Keratinocyte (primary cell): ENCODE measurements at regions not wholly inside any gene's neighbourhood (a gene's known extent, or its start where the extent isn't known, plus 50 kb on each side); places are given as distances from the start of the nearest gene placed in this dataset.

ENCODE experiments used
- EZH2 ChIP-seq: IDR thresholded peaks from one replicate; pipeline ENCODE4 v1.6.1; 2012; ENCODE audit warnings: inconsistent platforms, mild to moderate bottlenecking, low read length, moderate library complexity
- TF ChIP-seq, protein P1 (sequence below), 3 experiments: IDR thresholded peaks in 1 of 3; conservative IDR thresholded peaks in 1 of 3; optimal IDR thresholded peaks in 1 of 3; 2 replicates in 2 of 3; 3 replicates in 1 of 3; pipeline versions ENCODE3 to v1.5.1; 2011; ENCODE audit warnings: low read length in 3 of 3, mild to moderate bottlenecking in 3 of 3, moderate library complexity in 2 of 3, control low read depth in 1 of 3, inconsistent platforms in 1 of 3; ENCODE audit not compliant: insufficient read depth in 2 of 3; ENCODE audit errors: extremely low read depth in 1 of 3

DNA sequence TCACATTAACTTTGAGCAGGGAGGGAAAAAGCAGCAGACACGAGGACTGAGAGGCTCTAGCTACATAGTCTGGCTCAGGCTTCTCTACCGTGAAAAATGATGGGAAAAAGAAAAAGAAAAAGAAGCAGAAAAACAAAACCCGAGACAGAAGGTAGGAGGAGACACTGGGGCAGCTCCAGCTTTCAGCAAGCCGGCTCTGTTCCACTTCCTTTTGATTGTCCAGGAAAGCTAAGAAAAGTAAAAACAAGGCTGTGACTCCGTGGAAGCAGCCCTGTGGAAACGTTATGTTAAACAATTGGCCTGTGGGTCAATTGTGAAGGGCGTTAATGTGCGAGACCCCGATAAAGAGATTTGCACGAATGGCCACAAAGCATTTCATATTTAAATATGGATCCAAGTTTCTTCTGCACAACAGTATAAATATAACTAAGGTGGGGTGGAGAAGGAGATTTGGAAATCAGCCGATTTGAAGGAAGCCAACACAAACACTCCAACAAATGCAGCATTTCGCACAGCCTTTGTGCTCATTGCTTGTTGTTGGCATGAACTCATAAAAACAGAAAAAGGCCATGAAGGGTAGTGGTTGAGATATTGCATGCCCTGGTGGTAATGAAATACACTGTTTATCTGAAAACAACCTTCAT lies 236.9 kb upstream of the JAG1 start:
- TF ChIP-seq, protein P1, sequence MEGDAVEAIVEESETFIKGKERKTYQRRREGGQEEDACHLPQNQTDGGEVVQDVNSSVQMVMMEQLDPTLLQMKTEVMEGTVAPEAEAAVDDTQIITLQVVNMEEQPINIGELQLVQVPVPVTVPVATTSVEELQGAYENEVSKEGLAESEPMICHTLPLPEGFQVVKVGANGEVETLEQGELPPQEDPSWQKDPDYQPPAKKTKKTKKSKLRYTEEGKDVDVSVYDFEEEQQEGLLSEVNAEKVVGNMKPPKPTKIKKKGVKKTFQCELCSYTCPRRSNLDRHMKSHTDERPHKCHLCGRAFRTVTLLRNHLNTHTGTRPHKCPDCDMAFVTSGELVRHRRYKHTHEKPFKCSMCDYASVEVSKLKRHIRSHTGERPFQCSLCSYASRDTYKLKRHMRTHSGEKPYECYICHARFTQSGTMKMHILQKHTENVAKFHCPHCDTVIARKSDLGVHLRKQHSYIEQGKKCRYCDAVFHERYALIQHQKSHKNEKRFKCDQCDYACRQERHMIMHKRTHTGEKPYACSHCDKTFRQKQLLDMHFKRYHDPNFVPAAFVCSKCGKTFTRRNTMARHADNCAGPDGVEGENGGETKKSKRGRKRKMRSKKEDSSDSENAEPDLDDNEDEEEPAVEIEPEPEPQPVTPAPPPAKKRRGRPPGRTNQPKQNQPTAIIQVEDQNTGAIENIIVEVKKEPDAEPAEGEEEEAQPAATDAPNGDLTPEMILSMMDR (optimal IDR thresholded peaks at IDR 0.05 in 1 of 3, IDR thresholded peaks at IDR 0.05 in 1 of 3, conservative IDR thresholded peaks at IDR 0.05 in 1 of 3; ENCODE audit: extremely low read depth in 1 of 3, insufficient read depth in 2 of 3, low read length in 3 of 3) = no peak
- TF ChIP-seq EZH2 = no peak
